ENCODE measurements at regions not wholly inside any gene's neighbourhood (a gene's known extent, or its start where the extent isn't known, plus 50 kb on each side); places are given as distances from the start of the nearest gene placed in this dataset.

- H3K9ac ChIP-seq (ENCODE audit: insufficient read length, low read depth), result no peak overlapping the region
- TF ChIP-seq SUZ12 (IDR thresholded peaks at IDR 0.05; ENCODE audit: extremely low read depth, insufficient read depth, insufficient read length), result no peak
- no peaks in the 10 kb centered on the region for H3K27me3 ChIP-seq (ENCODE audit: insufficient read depth, insufficient read length)
- DNase-seq (ENCODE audit: low read depth, low spot score), result peak; percentile 83
- H3K36me3 ChIP-seq (ENCODE audit: insufficient read depth, insufficient read length, low read length), result peaks cover 12% of the 10 kb centered on the region
- H3K4me1 ChIP-seq (ENCODE audit: insufficient read depth, insufficient read length), result peaks cover 5% of the 10 kb centered on the region
- no peak overlapping the region for H3K4me3 ChIP-seq (ENCODE audit: insufficient read length, low read depth)
- H3K9me3 ChIP-seq (ENCODE audit: insufficient read depth, low read length), result no peaks in the 10 kb centered on the region
These were observed 148.3 kb downstream of the KATNIP start for GRCh38 chr16:27698266-27698665.

GRCh38 chr16:27698746-27699145 lies 148.8 kb downstream of the KATNIP start:
- peaks cover 8% of the 10 kb centered on the region for H3K4me1 ChIP-seq (ENCODE audit: insufficient read depth, insufficient read length)
- no peaks in the 10 kb centered on the region for H3K9me3 ChIP-seq (ENCODE audit: insufficient read depth, low read length)
- no peak overlapping the region for H3K4me3 ChIP-seq (ENCODE audit: insufficient read length, low read depth)
- DNase-seq (ENCODE audit: low read depth, low spot score), result no peak
- TF ChIP-seq SUZ12 (IDR thresholded peaks at IDR 0.05; ENCODE audit: extremely low read depth, insufficient read depth, insufficient read length), result no peak
- TF ChIP-seq YY1 (IDR thresholded peaks at IDR 0.05; ENCODE audit: insufficient read depth, insufficient read length), result no peak
- no peak for TF ChIP-seq ZNF274 (IDR thresholded peaks at IDR 0.05; ENCODE audit: low read depth, low read length)
- no peaks in the 10 kb centered on the region for H3K27me3 ChIP-seq (ENCODE audit: insufficient read depth, insufficient read length)
- H3K36me3 ChIP-seq (ENCODE audit: insufficient read depth, insufficient read length, low read length), result peaks cover 12% of the 10 kb centered on the region
- no peak overlapping the region for H3K9ac ChIP-seq (ENCODE audit: insufficient read length, low read depth)

- no peak for DNase-seq (ENCODE audit: low read depth, low spot score)
- Histone ChIP-seq H3K27me3 (ENCODE audit: insufficient read depth, insufficient read length) (no peaks in the 10 kb centered on the region), H3K4me3 (ENCODE audit: insufficient read length, low read depth) (no peak overlapping the region), H3K4me1 (ENCODE audit: insufficient read depth, insufficient read length) (peaks cover 8% of the 10 kb centered on the region), H3K36me3 (ENCODE audit: insufficient read depth, insufficient read length, low read length) (peaks cover 12% of the 10 kb centered on the region), H3K9me3 (ENCODE audit: insufficient read depth, low read length) (no peaks in the 10 kb centered on the region), H3K9ac (ENCODE audit: insufficient read length, low read depth) (no peak overlapping the region)
- no peak for TF ChIP-seq YY1 (IDR thresholded peaks at IDR 0.05; ENCODE audit: insufficient read depth, insufficient read length)
These were observed 149.6 kb downstream of the KATNIP start for GRCh38 chr16:27699540-27699939.

GRCh38 chr16:27700304-27700995 lies 150.5 kb downstream of the KATNIP start:
- Histone ChIP-seq H3K4me1 (ENCODE audit: insufficient read depth, insufficient read length) (peaks cover 8% of the 10 kb centered on the region), H3K36me3 (ENCODE audit: insufficient read depth, insufficient read length, low read length) (peaks cover 12% of the 10 kb centered on the region), H3K27me3 (ENCODE audit: insufficient read depth, insufficient read length) (no peaks in the 10 kb centered on the region), H3K9ac (ENCODE audit: insufficient read length, low read depth) (peak overlapping the region; percentile 53), H3K9me3 (ENCODE audit: insufficient read depth, low read length) (no peaks in the 10 kb centered on the region), H3K4me3 (ENCODE audit: insufficient read length, low read depth) (no peak overlapping the region)
- DNase-seq (ENCODE audit: low read depth, low spot score), result no peak
- TF ChIP-seq YY1 (IDR thresholded peaks at IDR 0.05; ENCODE audit: insufficient read depth, insufficient read length), result no peak
- TF ChIP-seq SUZ12 (IDR thresholded peaks at IDR 0.05; ENCODE audit: extremely low read depth, insufficient read depth, insufficient read length), result no peak
- no peak for TF ChIP-seq ZNF274 (IDR thresholded peaks at IDR 0.05; ENCODE audit: low read depth, low read length)

GRCh38 chr16:27701381-27701780 lies 151.4 kb downstream of the KATNIP start:
- Histone ChIP-seq H3K27me3 (ENCODE audit: insufficient read depth, insufficient read length) (no peaks in the 10 kb centered on the region), H3K36me3 (ENCODE audit: insufficient read depth, insufficient read length, low read length) (peaks cover 12% of the 10 kb centered on the region), H3K9ac (ENCODE audit: insufficient read length, low read depth) (no peak overlapping the region), H3K4me1 (ENCODE audit: insufficient read depth, insufficient read length) (peaks cover 12% of the 10 kb centered on the region), H3K9me3 (ENCODE audit: insufficient read depth, low read length) (no peaks in the 10 kb centered on the region), H3K4me3 (ENCODE audit: insufficient read length, low read depth) (no peak overlapping the region)
- TF ChIP-seq SUZ12 (IDR thresholded peaks at IDR 0.05; ENCODE audit: extremely low read depth, insufficient read depth, insufficient read length) (no peak), YY1 (IDR thresholded peaks at IDR 0.05; ENCODE audit: insufficient read depth, insufficient read length) (no peak), ZNF274 (IDR thresholded peaks at IDR 0.05; ENCODE audit: low read depth, low read length) (no peak)
- no peak for DNase-seq (ENCODE audit: low read depth, low spot score)

- H3K9ac ChIP-seq (ENCODE audit: insufficient read length, low read depth), result no peak overlapping the region
- peaks cover 12% of the 10 kb centered on the region for H3K36me3 ChIP-seq (ENCODE audit: insufficient read depth, insufficient read length, low read length)
- no peaks in the 10 kb centered on the region for H3K27me3 ChIP-seq (ENCODE audit: insufficient read depth, insufficient read length)
- H3K4me3 ChIP-seq (ENCODE audit: insufficient read length, low read depth), result no peak overlapping the region
- no peak for TF ChIP-seq SUZ12 (IDR thresholded peaks at IDR 0.05; ENCODE audit: extremely low read depth, insufficient read depth, insufficient read length)
- no peak for TF ChIP-seq YY1 (IDR thresholded peaks at IDR 0.05; ENCODE audit: insufficient read depth, insufficient read length)
- no peak for TF ChIP-seq ZNF274 (IDR thresholded peaks at IDR 0.05; ENCODE audit: low read depth, low read length)
- no peaks in the 10 kb centered on the region for H3K9me3 ChIP-seq (ENCODE audit: insufficient read depth, low read length)
- peaks cover 14% of the 10 kb centered on the region for H3K4me1 ChIP-seq (ENCODE audit: insufficient read depth, insufficient read length)
- no peak for DNase-seq (ENCODE audit: low read depth, low spot score)
These were observed 153.2 kb downstream of the KATNIP start for GRCh38 chr16:27703121-27703520.

- peaks cover 11% of the 10 kb centered on the region for H3K36me3 ChIP-seq (ENCODE audit: insufficient read depth, insufficient read length, low read length)
- TF ChIP-seq ZNF274 (IDR thresholded peaks at IDR 0.05; ENCODE audit: low read depth, low read length) (no peak), SUZ12 (IDR thresholded peaks at IDR 0.05; ENCODE audit: extremely low read depth, insufficient read depth, insufficient read length) (no peak), YY1 (IDR thresholded peaks at IDR 0.05; ENCODE audit: insufficient read depth, insufficient read length) (no peak)
- no peak overlapping the region for H3K9ac ChIP-seq (ENCODE audit: insufficient read length, low read depth)
- no peak for DNase-seq (ENCODE audit: low read depth, low spot score)
- no peak overlapping the region for H3K4me3 ChIP-seq (ENCODE audit: insufficient read length, low read depth)
- H3K9me3 ChIP-seq (ENCODE audit: insufficient read depth, low read length), result no peaks in the 10 kb centered on the region
- no peaks in the 10 kb centered on the region for H3K27me3 ChIP-seq (ENCODE audit: insufficient read depth, insufficient read length)
- peaks cover 14% of the 10 kb centered on the region for H3K4me1 ChIP-seq (ENCODE audit: insufficient read depth, insufficient read length)
These were observed 153.6 kb downstream of the KATNIP start for GRCh38 chr16:27703545-27703944.
